ENCODE measurements at regions not wholly inside any gene's neighbourhood (a gene's known extent, or its start where the extent isn't known, plus 50 kb on each side); places are given as distances from the start of the nearest gene placed in this dataset.

- no peaks in the 10 kb centered on the region for H3K36me3 ChIP-seq (replicated peaks; ENCODE audit: low read depth, low read length)
- H3K27ac ChIP-seq (ENCODE audit: low read length), result no peak overlapping the region
- H3K9ac ChIP-seq (ENCODE audit: low read length), result no peak overlapping the region
- H3K79me2 ChIP-seq (ENCODE audit: low read length), result no peaks in the 10 kb centered on the region
- no peaks in the 10 kb centered on the region for H4K20me1 ChIP-seq (ENCODE audit: insufficient read depth, low read length)
- no peak overlapping the region for H2AFZ ChIP-seq (ENCODE audit: low read depth, low read length)
- no peaks in the 10 kb centered on the region for H3K4me1 ChIP-seq (ENCODE audit: low read length)
- no peaks in the 10 kb centered on the region for H3K9me3 ChIP-seq (ENCODE audit: insufficient read depth, low read length)
- H3K4me3 ChIP-seq (ENCODE audit: low read length), result no peak overlapping the region
- no peaks in the 10 kb centered on the region for H3K27me3 ChIP-seq (ENCODE audit: low read depth, low read length)
- no peak overlapping the region for H3K4me2 ChIP-seq (ENCODE audit: low read length)
- TF ChIP-seq CTCF (IDR thresholded peaks at IDR 0.05; ENCODE audit: low read depth, low read length) (no peak), EZH2phosphoT487 (IDR thresholded peaks at IDR 0.05; ENCODE audit: low read depth) (no peak)
Measured at GRCh38 chrX:122445466-122445865, 738.6 kb upstream of the GRIA3 start.

GRCh38 chrX:122464341-122464740 lies 719.7 kb upstream of the GRIA3 start:
- Histone ChIP-seq H2AFZ (ENCODE audit: low read depth, low read length) (no peak overlapping the region), H3K27ac (ENCODE audit: low read length) (no peak overlapping the region), H3K27me3 (ENCODE audit: low read depth, low read length) (no peaks in the 10 kb centered on the region), H3K9me3 (ENCODE audit: insufficient read depth, low read length) (no peaks in the 10 kb centered on the region), H3K36me3 (replicated peaks; ENCODE audit: low read depth, low read length) (no peaks in the 10 kb centered on the region), H3K4me1 (ENCODE audit: low read length) (no peaks in the 10 kb centered on the region), H4K20me1 (ENCODE audit: insufficient read depth, low read length) (no peaks in the 10 kb centered on the region), H3K79me2 (ENCODE audit: low read length) (no peaks in the 10 kb centered on the region), H3K4me3 (ENCODE audit: low read length) (no peak overlapping the region), H3K9ac (ENCODE audit: low read length) (no peak overlapping the region), H3K4me2 (ENCODE audit: low read length) (no peak overlapping the region)
- TF ChIP-seq CTCF (IDR thresholded peaks at IDR 0.05; ENCODE audit: low read depth, low read length) (no peak), EZH2phosphoT487 (IDR thresholded peaks at IDR 0.05; ENCODE audit: low read depth) (no peak)

GRCh38 chrX:122475306-122475705 lies 708.8 kb upstream of the GRIA3 start:
- no peaks in the 10 kb centered on the region for H3K4me1 ChIP-seq (ENCODE audit: low read length)
- no peak overlapping the region for H3K9ac ChIP-seq (ENCODE audit: low read length)
- no peaks in the 10 kb centered on the region for H3K79me2 ChIP-seq (ENCODE audit: low read length)
- H2AFZ ChIP-seq (ENCODE audit: low read depth, low read length), result no peak overlapping the region
- H3K36me3 ChIP-seq (replicated peaks; ENCODE audit: low read depth, low read length), result no peaks in the 10 kb centered on the region
- no peaks in the 10 kb centered on the region for H3K9me3 ChIP-seq (ENCODE audit: insufficient read depth, low read length)
- no peaks in the 10 kb centered on the region for H4K20me1 ChIP-seq (ENCODE audit: insufficient read depth, low read length)
- H3K27me3 ChIP-seq (ENCODE audit: low read depth, low read length), result no peaks in the 10 kb centered on the region
- no peak for TF ChIP-seq CTCF (IDR thresholded peaks at IDR 0.05; ENCODE audit: low read depth, low read length)
- TF ChIP-seq EZH2phosphoT487 (IDR thresholded peaks at IDR 0.05; ENCODE audit: low read depth), result no peak
- H3K4me3 ChIP-seq (ENCODE audit: low read length), result no peak overlapping the region
- no peak overlapping the region for H3K27ac ChIP-seq (ENCODE audit: low read length)
- H3K4me2 ChIP-seq (ENCODE audit: low read length), result no peak overlapping the region

GRCh38 chrX:122500556-122500955 lies 683.5 kb upstream of the GRIA3 start:
- no peaks in the 10 kb centered on the region for H3K4me1 ChIP-seq (ENCODE audit: low read length)
- H3K27ac ChIP-seq (ENCODE audit: low read length), result no peak overlapping the region
- H3K4me2 ChIP-seq (ENCODE audit: low read length), result no peak overlapping the region
- H3K9me3 ChIP-seq (ENCODE audit: insufficient read depth, low read length), result no peaks in the 10 kb centered on the region
- H3K4me3 ChIP-seq (ENCODE audit: low read length), result no peak overlapping the region
- H2AFZ ChIP-seq (ENCODE audit: low read depth, low read length), result no peak overlapping the region
- no peaks in the 10 kb centered on the region for H3K36me3 ChIP-seq (replicated peaks; ENCODE audit: low read depth, low read length)
- H3K79me2 ChIP-seq (ENCODE audit: low read length), result no peaks in the 10 kb centered on the region
- TF ChIP-seq EZH2phosphoT487 (IDR thresholded peaks at IDR 0.05; ENCODE audit: low read depth), result no peak
- TF ChIP-seq CTCF (IDR thresholded peaks at IDR 0.05; ENCODE audit: low read depth, low read length), result no peak
- no peak overlapping the region for H3K9ac ChIP-seq (ENCODE audit: low read length)
- no peaks in the 10 kb centered on the region for H4K20me1 ChIP-seq (ENCODE audit: insufficient read depth, low read length)
- no peaks in the 10 kb centered on the region for H3K27me3 ChIP-seq (ENCODE audit: low read depth, low read length)
